Activated CD8-positive, alpha-beta T cell treated with anti-CD3 and anti-CD28 coated beads for 36 hours (primary cell): ENCODE measurements at regions not wholly inside any gene's neighbourhood (a gene's known extent, or its start where the extent isn't known, plus 50 kb on each side); places are given as distances from the start of the nearest gene placed in this dataset.

Experiments used
- ATAC-seq: fragments of 200-7000 bp; cut with Tn5 transposase; one replicate; pipeline ENCODE4 v1.10.0; 2021; ENCODE audit warnings: mild to moderate bottlenecking, moderate library complexity
- CTCF ChIA-PET: fragments of 350-600 bp; sonication (Branson Sonifier 250); formaldehyde crosslinking; loops from one replicate; lab custom pipeline; 2021; ENCODE audit warnings: antibody characterized with exemption; lab: Charles Lee
- POLR2A ChIA-PET: fragments of 350-600 bp; sonication (Branson Sonifier 250); formaldehyde crosslinking; loops from one replicate; lab custom pipeline; 2021; ENCODE audit warnings: antibody characterized with exemption; lab: Charles Lee
- DNase-seq: peaks from one replicate; pipeline ENCODE4 v3.0.0-alpha.2; 2020
- H3K27ac Mint-ChIP-seq: one replicate; pipeline ENCODE4 v1.8.0; 2021; ENCODE audit warnings: mild to moderate bottlenecking, mixed read lengths
- H3K27me3 Mint-ChIP-seq: one replicate; pipeline ENCODE4 v1.8.0; 2021; ENCODE audit warnings: mixed read lengths
- H3K36me3 Mint-ChIP-seq: one replicate; pipeline ENCODE4 v1.8.0; 2021; ENCODE audit warnings: low read depth, mixed read lengths
- H3K4me1 Mint-ChIP-seq: one replicate; pipeline ENCODE4 v1.8.0; 2021; ENCODE audit warnings: low read depth, mixed read lengths
- H3K4me3 Mint-ChIP-seq: one replicate; pipeline ENCODE4 v1.8.0; 2021; ENCODE audit warnings: mild to moderate bottlenecking, moderate library complexity, mixed read lengths
- H3K9me3 Mint-ChIP-seq: one replicate; pipeline ENCODE4 v1.8.0; 2021; ENCODE audit warnings: mixed read lengths
- intact Hi-C: fragments of 100-400 bp; cut with micrococcal nuclease; formaldehyde crosslinking; loops from one replicate; pipeline ENCODE4 v1.10.0; 2022
- TF ChIP-seq, protein P1 (sequence below): fragments of 200-600 bp; IDR thresholded peaks from one replicate; pipeline ENCODE4 v1.8.0; 2022; ENCODE audit warnings: antibody characterized with exemption, mild to moderate bottlenecking

DNA sequence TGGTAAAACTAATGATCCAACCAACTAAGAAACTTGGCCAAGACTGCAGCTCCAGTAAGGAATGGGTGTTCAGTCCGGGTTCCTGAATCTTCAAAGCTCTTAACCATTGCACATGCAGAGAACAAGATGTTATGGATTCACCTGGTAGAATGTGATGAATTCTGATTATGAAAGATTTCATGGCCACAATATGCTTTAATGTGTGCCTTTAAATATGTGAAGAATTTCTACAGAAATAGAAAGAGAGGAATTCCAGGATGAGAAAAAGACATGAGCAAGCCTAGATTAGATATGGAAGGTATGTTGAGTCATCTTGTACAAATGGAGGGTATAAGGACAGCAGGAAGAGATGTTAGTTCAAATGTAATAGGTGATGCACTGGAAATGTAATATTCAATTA is 472.2 kb upstream of the TENM3 start:
- TF ChIP-seq, protein P1, sequence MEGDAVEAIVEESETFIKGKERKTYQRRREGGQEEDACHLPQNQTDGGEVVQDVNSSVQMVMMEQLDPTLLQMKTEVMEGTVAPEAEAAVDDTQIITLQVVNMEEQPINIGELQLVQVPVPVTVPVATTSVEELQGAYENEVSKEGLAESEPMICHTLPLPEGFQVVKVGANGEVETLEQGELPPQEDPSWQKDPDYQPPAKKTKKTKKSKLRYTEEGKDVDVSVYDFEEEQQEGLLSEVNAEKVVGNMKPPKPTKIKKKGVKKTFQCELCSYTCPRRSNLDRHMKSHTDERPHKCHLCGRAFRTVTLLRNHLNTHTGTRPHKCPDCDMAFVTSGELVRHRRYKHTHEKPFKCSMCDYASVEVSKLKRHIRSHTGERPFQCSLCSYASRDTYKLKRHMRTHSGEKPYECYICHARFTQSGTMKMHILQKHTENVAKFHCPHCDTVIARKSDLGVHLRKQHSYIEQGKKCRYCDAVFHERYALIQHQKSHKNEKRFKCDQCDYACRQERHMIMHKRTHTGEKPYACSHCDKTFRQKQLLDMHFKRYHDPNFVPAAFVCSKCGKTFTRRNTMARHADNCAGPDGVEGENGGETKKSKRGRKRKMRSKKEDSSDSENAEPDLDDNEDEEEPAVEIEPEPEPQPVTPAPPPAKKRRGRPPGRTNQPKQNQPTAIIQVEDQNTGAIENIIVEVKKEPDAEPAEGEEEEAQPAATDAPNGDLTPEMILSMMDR = no peak
- ChIA-PET POLR2A (no interaction called here), CTCF (no interaction called here)
- H3K4me1 Mint-ChIP-seq = no peaks in the 10 kb centered on the region
- DNase-seq (no peak), ATAC-seq (no peak)
- no peak overlapping the region for H3K27ac Mint-ChIP-seq
- no peak overlapping the region for H3K4me3 Mint-ChIP-seq
- no peaks in the 10 kb centered on the region for H3K27me3 Mint-ChIP-seq
- H3K36me3 Mint-ChIP-seq = no peaks in the 10 kb centered on the region
- peaks cover 14% of the 10 kb centered on the region for H3K9me3 Mint-ChIP-seq
- intact Hi-C loops = no loop called here

DNA sequence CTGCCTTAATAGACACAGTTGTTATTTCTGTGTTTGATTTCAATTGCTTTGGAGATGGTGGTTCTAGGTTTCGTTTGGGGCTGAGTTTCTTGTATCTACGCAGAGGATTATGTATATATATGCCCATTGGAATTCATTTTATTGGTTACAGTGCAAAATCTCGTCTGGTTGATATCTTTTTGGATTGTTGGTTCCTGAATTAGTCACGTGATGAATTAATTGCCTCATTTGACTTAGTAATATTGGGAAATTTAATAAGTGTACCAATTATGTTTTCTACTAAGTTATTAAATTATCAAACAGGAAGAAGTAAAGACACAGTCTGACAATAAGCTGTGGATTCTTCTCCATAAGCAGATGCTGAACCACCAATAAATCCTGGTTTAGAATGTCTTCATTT is 467.9 kb upstream of the TENM3 start:
- ChIA-PET POLR2A (no interaction called here), CTCF (no interaction called here)
- ATAC-seq (no peak), DNase-seq (no peak)
- H3K27me3 Mint-ChIP-seq = no peaks in the 10 kb centered on the region
- peaks cover 19% of the 10 kb centered on the region for H3K9me3 Mint-ChIP-seq
- TF ChIP-seq, protein P1 = no peak
- H3K4me3 Mint-ChIP-seq = no peak overlapping the region
- H3K36me3 Mint-ChIP-seq = no peaks in the 10 kb centered on the region
- intact Hi-C loops = no loop called here
- H3K27ac Mint-ChIP-seq = no peak overlapping the region
- no peaks in the 10 kb centered on the region for H3K4me1 Mint-ChIP-seq

DNA sequence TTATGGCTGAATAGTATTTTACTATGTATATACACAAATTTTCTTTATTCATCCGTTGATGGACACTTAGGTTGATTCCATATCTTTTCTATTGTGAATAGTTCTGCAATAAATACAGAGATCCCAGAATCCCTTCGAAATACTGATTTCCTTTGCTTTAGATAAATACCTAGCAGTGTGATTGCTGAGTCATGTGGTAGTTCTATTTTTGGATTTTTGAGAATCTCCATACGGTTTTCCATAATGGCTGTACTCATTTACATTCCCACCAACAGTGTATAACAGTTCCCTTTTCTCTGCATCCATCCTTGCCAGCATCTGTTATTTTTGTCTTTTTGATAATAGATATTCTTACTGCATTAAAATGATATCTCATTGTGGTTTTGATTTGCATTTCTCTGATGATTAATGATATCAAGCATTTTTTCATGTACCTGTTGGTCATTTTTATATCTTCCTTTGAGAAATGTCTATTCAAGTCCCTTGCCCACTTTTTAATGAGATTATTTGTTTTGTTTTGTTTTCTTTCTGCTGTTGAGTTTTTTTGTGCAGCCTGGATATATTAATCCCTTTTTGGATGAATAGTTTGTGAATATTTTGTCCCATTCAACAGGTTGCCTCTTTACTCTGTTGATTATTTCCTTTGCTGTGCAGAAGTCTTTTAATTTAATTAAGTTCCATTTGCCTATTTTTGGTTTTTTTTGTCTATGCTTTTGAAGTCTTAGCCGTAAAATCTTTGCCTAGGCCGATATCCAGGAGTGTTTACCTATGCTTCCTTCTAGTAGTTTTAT is 466.7 kb upstream of the TENM3 start:
- CTCF ChIA-PET = no interaction called here
- POLR2A ChIA-PET = no interaction called here
- ATAC-seq (no peak), DNase-seq (no peak)
- no peaks in the 10 kb centered on the region for H3K36me3 Mint-ChIP-seq
- TF ChIP-seq, protein P1 = no peak
- no peak overlapping the region for H3K4me3 Mint-ChIP-seq
- H3K27ac Mint-ChIP-seq = no peak overlapping the region
- intact Hi-C loops = no loop called here
- H3K9me3 Mint-ChIP-seq = peaks cover 18% of the 10 kb centered on the region
- H3K4me1 Mint-ChIP-seq = no peaks in the 10 kb centered on the region
- H3K27me3 Mint-ChIP-seq = no peaks in the 10 kb centered on the region

DNA sequence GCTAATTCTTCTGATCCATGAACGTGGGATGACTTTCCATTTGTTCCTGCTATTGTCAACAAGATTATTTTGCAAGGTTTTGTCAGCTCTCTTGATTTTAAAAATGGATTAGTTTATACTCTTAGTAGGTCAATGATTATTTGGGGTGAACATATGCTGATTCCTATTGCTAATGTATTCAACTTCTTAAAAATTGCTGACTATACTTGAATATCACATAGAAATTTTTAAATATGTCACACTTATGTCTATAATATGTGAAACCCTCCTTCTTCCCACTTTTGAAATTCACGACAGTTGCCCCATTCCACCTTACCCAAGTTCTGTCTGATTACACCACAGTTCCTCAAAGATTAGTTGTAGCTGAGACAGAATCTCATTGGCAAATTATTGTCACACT is 465.7 kb upstream of the TENM3 start:
- Mint-ChIP-seq H3K27me3 (no peaks in the 10 kb centered on the region), H3K36me3 (no peaks in the 10 kb centered on the region), H3K27ac (no peak overlapping the region), H3K4me1 (no peaks in the 10 kb centered on the region), H3K9me3 (peaks cover 18% of the 10 kb centered on the region), H3K4me3 (no peak overlapping the region)
- CTCF ChIA-PET = no interaction called here
- no peak for DNase-seq
- intact Hi-C loops = no loop called here
- POLR2A ChIA-PET = no interaction called here
- TF ChIP-seq, protein P1 = no peak
- no peak for ATAC-seq

DNA sequence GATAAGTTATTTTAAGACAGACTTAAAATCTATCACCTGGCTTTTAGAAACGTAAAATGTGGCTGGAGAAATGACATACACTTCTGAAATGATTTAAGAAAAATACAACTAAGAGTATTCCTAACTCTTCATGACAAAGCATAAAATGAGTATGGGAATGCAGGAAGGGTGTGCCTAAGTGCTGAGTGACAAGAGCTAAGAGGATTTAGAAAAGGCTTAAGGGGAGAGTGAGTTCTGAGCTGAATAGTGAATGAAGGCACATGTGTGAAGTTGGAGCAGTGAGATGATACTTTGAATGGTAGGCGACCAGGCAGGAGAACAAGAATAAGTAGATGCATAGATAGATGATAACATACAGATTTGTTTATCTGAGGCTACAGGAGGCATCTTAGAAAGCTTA is 458.3 kb upstream of the TENM3 start:
- no peak for ATAC-seq
- POLR2A ChIA-PET = no interaction called here
- DNase-seq = no peak

More for the DNA sequence above, 458.3 kb upstream of the TENM3 start:
- Mint-ChIP-seq H3K36me3 (no peaks in the 10 kb centered on the region), H3K4me3 (no peak overlapping the region), H3K27me3 (no peaks in the 10 kb centered on the region), H3K4me1 (no peaks in the 10 kb centered on the region), H3K9me3 (peaks cover 11% of the 10 kb centered on the region), H3K27ac (no peak overlapping the region)
- CTCF ChIA-PET = no interaction called here
- intact Hi-C loops = no loop called here
- TF ChIP-seq, protein P1 = no peak
